ENCODE measurements at regions not wholly inside any gene's neighbourhood (a gene's known extent, or its start where the extent isn't known, plus 50 kb on each side); places are given as distances from the start of the nearest gene placed in this dataset.

DNA sequence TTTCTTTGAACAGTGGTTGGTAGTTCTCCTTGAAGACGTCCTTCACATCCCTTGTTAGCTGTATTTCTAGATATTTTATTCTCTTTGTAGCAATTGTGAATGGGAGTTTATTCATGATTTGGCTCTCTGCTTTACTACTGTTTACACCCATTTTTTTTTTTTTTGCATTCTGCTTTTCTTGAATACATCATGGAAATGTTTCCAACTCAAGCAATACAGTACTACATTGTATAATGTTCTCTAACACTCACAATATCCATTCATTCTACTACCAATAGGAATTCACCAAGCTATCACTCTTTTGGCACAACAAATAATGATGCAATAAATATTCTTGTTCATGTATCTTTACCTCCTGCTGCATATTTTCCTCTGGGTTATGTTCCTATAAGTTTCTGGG is 801.7 kb downstream of the NTRK3 start:
- FAIRE-seq, result no peak

DNA sequence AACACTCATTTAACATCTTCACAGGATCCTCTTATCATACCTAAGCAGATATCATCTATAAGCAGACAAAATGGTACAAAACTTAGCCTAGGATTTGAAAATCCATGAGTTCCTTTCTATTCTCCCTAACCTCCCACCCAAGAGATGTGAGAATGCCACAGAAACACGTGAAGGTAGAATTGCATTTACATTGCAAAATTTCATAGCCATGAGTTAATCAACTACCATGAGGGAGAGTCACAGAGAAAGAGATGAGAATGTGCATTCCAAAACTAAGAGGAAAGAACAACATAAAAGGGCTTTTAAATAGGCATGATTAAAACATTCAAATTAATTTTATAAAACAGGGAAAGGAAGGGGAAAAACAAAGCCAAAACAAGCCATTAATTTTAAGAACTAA is 806.2 kb downstream of the NTRK3 start:
- FAIRE-seq, result no peak

DNA sequence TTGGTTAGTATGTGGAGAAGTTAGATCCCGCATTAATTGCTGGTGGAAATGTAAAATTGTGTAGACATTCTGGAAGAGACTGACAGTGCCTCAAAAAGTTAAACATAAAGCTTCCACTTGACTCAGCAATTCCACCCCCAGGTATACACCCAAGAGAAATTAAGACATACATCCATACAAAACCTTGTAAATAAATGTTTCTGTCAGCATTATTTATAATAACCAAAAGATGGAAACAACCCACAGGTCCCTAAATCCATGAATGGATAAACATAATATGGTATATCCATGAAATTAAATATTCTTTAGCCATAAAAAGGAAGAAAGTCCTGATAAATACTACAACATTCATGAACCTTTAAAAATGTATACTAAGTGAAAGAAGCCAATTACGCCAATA is 817.4 kb downstream of the NTRK3 start:
- no peak for FAIRE-seq

DNA sequence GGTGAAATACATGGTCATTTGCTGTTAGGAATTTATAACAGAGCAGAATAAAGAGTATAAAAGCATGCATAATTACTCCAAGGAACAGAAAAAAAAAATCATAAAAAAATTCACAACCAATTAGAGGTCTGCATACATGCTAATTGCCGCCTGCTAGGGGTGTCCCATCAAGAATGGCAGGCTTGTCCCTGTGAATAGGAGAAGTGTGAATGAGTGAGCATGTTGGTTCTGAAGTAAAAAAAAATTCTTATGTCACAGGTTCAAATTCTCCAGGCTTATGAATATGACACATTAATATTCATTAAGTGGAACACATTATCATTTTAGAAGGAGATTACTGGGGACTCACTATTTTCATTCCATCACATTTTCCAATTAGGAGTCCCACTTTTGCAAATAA is 822.7 kb downstream of the NTRK3 start:
- no peak for FAIRE-seq

GRCh38 chr15:87429754-87430153 is 826.8 kb downstream of the NTRK3 start:
- FAIRE-seq, result no peak

- FAIRE-seq, result no peak
Measured at GRCh38 chr15:87420017-87420416, 836.5 kb downstream of the NTRK3 start.

DNA sequence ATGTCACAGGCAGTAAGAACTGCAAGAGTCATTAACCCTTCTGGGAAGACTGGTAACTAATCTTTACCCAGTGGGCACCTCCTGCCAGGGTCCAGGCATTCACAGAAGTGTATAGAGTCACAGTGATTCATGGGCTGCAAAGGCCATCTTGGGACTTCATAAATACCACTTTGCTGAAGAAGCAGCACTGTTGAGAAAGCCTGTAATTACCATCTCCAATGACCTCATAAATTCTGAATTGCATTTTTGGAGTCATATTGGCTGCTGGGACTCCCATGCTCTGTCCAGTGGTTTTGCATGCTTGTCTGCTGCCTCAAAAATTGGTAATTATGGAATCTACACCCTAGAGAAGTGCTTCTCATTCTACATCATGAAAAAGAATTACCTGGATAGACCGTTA is 837.2 kb downstream of the NTRK3 start:
- no peak for FAIRE-seq

- no peak for FAIRE-seq
Measured at GRCh38 chr15:87416591-87417257, 839.8 kb downstream of the NTRK3 start.

- FAIRE-seq, result no peak
Measured at GRCh38 chr15:87408902-87409301, 847.6 kb downstream of the NTRK3 start.

- FAIRE-seq, result no peak
Measured at GRCh38 chr15:87403973-87404372, 852.6 kb downstream of the NTRK3 start.

- FAIRE-seq, result no peak
Measured at GRCh38 chr15:87401973-87402372, 854.6 kb downstream of the NTRK3 start.

DNA sequence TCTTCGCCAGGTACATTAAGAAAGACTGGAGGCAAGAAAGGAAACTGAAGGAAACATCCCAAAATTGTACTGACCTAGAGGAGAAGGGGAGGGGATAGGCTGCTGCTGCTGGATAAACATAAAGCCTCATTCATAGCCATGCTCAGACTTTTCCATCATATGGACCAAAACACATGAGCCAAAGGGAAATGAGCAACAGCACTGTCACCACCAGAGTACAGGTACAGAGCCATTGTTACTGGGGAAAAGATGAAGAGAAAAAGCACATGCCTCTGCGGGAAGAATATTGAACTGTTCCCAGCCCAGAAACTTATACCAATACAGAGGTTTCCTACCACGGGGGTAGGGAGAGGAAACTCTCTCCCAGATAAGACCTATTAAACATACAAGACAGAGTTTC is 861.9 kb downstream of the NTRK3 start:
- FAIRE-seq, result no peak

DNA sequence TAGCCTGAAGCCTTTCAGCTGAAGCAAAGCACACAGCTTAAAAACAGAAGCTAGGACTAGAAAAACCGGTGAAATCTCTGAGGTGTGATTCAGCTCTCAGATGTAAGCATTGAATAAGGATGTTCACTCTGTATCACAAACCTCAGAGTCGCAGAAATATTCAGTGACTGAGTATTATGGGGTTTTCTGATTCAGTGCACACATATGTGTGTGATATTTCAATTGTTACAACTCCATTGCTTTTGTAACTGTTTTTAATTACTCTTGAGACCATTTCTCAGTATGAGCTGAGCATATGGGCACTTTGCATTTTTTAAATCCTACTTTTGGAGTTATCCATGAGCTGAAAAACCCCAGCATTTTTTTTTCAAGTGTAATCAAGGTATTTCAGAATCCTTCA is 868.8 kb downstream of the NTRK3 start:
- no peak for FAIRE-seq

DNA sequence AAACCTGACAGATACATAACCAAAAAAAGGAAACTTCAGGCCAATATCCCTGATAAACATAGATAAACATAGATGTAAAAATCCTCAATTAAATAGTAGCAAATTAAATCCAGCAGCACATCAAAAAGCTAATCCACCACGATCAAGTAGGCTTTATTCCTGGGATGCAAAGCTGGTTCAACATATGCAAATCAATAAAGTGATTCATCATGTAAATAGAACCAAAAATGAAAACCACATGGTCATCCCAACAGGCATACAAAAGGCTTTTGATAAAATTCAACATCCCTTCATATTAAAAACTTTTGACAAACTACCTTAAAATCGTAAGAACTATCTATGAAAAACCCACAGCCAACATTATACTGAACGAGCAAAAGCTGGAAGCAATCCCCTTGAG is 882.2 kb downstream of the NTRK3 start:
- FAIRE-seq, result no peak

DNA sequence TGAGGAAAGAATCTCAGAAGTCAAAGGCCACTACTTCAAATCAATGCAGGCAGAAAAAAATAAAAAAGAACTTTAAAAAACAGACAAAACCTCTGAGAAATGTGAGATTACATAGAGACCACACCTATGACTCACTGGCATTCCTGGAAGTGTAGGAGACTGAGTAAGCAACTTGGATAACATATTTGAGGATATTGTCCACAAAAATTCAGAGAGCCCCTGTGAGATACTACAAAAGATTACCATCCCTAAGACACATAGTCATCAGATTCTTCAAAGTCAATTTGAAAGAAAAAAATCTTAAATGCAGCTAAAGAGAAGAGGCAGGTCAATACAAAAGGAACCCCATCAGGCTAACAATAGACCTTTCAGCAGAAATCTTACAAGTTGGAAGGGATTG is 887.3 kb downstream of the NTRK3 start:
- FAIRE-seq, result no peak

DNA sequence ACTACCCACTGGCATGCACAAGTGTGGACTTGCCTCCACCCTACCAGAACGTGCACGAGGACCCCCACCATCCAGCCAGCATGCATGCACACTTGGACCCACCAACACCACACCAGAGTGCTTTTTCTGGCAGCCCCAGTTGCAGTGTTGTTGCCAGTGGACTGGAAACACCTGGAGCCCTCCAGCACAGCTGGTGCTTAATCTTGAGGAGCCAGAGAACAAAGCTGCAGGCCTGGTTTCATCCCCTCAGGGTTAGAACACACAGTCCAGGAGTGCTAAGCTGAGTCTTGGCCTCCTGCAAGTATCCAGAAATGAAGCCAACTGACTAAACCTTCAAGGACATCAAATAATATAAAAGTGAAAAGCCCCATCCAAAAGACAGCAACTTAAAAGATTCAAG is 888.0 kb downstream of the NTRK3 start:
- no peak for FAIRE-seq

DNA sequence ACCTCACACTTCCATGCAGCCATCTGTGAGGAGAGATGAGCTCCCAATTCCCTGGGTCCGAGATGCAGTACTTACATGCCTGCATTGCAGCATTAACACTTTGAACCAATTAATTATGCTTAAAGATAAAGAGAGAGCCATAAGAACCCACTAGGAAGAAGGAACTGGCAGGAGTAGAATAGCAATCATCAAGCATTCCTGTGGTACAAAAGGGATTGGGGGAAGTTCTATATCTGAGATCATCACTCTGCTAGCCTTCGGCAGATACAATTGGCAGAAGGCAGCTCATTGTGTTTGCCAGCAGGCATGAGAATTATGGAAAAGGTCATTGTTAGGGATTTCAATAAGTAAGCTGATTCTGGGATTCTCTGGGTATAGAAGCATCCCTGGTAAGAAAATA is 891.4 kb downstream of the NTRK3 start:
- no peak for FAIRE-seq

- FAIRE-seq, result no peak
Measured at GRCh38 chr15:87362531-87362930, 894.0 kb downstream of the NTRK3 start.

- no peak for FAIRE-seq
Measured at GRCh38 chr15:87357637-87358313, 898.8 kb downstream of the NTRK3 start.

GRCh38 chr15:87355946-87356345 is 900.6 kb downstream of the NTRK3 start:
- FAIRE-seq, result no peak

DNA sequence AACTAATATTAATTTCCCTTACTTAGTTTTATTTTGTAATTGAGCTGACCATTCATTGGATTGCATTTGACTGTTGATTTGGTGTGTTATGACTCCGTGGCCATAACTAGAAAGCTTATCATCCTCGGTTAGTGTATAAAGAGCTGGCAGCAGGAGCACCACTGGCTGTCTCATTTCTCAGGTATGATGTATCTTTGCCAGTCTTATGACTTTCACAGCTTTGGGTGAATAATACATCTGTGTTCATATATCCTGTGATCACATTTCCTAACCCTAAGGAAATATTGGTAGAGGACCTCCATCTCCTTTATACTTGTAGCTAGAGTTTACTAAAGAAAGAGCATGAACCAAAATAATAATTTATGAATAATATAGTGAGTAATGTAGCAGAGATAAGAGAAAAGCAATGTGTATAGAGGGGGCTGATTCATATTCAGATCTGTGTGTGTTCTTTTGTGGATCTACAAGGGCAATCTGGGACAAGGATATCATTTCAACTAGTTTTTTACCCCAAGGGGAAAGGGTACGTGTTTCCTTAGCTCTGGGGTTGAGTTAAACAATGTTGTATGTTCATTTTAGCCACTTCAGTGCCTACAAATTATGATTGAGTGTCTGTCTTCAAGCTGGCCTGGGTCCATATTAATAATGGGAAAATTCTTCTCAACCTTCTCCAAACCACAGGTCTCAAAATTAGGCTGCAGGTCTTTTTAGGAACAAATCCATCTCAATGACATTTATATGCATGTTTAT is 901.7 kb downstream of the NTRK3 start:
- no peak for FAIRE-seq

DNA sequence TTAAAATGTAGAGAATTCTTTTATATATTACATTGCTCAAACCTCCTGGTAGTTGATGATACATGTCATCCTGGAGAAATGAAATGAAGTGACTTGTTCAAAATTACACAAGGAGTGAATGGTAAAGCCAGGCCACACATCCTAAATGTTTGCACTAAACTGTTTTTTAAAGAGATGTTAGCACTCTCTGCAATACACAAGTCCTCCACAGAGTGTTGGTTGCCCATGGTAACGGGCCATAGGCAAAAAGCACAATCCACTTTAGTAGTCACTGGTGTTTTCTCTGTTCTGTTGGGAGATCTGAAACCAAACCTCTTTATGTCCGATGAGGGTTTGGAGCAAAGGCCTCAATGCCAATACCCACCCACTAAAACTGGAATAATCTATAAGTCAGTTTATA is 907.4 kb downstream of the NTRK3 start:
- FAIRE-seq, result no peak

GRCh38 chr15:87348746-87349145 is 907.8 kb downstream of the NTRK3 start:
- no peak for FAIRE-seq

Measured in endometrium (tissue), 2 donors.